GM21515 (cell line): ENCODE measurements at regions not wholly inside any gene's neighbourhood (a gene's known extent, or its start where the extent isn't known, plus 50 kb on each side); places are given as distances from the start of the nearest gene placed in this dataset.

Experiments used
- ATAC-seq: cut with Tn5 transposase; IDR thresholded peaks from one replicate; pipeline ENCODE4 v1.9.1; 2021; ENCODE audit not compliant: unreplicated experiment

DNA sequence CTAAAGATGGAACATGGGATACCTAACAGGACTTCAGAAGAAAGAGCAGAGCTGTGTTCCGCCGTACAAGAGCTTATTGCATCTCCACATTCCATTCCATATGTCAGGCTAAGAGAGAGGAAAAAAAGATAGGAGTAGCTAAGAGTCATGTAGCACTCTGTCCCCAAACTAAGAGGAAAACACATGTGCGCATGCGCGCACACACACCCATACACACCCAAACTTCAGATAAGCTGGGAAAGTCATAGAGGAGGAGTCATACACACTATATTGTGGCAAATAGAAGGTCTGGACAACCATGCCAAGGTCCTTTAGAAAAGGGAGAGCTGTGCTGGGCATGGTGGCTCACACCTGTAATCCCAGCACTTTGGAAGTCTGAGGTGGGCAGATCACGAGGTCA, 132.4 kb downstream of the RAB11FIP2 start:
- no peak for ATAC-seq

GRCh38 chr10:117920956-117921355, 125.8 kb downstream of the RAB11FIP2 start:
- ATAC-seq = no peak

DNA sequence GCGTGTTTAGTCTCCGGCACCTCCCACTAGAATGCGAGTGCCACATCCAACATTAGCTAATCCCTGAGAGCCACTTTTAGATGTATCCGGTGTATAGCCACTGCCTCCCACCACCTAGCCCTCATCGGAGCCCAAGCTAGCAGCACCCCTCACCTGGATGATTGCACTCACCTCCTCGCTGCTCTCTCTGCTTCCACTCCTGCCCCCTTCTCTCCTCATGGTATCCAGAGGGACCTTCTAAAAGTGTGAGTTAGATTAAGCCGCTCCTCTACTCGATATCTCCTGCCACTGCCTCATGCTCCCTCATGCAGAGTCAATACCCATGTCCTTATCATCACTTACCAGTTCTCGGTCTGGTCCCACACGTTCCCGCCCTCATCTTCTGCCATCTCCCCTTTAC, 125.3 kb downstream of the RAB11FIP2 start:
- ATAC-seq = no peak

DNA sequence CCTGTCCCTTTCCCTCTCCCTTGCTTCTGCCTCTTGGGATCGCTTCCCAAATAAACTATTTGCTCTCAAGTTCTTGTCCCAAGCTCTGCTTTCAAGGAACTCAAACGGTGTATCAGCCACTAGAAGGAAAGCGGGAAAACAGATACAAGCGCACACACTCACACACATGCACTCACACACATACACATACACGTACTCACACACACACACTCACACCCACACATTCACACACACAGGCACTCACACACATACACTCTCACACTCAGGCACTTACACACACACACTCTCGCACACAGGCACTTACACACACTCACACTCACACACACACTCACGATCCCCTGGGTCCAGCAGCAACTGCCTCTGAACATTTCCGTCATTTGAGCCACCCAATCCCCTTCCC, 121.9 kb downstream of the RAB11FIP2 start:
- no peak for ATAC-seq

- ATAC-seq = no peak
These were observed 121.4 kb downstream of the RAB11FIP2 start for GRCh38 chr10:117925369-117925768.

DNA sequence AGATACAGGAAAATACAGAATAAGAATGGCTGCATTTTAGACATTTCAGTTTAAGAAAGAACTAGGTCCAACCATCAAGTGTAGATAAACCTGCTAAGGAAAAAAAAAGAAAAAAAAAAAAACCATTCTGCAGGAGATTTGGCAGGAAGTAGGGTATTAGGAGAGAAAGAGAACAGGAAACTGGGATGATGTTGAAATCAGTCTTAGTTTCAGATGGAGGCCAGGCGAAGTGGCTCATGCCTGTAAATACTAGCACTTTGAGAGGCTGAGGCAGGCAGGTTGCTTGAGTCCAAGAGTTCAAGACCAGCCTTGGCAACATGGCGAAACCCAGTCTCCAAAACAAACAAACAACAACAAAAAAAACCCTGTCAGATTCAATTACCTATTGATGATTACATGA, 120.2 kb downstream of the RAB11FIP2 start:
- no peak for ATAC-seq

- no peak for ATAC-seq
These were observed 119.4 kb downstream of the RAB11FIP2 start for GRCh38 chr10:117927332-117927731.

DNA sequence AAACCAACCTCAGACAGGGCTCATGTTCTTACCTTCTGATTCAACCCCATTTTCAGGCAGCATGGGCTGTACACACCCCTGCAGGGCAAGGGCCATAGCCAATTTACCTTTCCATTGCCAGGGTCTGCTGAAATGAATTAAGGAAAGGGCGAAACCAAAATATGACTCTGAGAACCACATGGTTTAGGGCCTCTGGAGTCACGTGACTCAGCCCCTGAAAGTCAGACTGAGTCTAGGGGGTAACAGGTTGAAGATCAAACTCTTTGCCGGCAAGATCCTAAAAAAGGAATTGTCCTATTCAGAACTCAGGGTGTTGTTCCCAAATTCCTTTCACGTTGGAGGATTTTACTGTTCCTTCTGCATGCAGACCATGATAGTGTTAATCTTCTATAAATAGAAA, 118.9 kb downstream of the RAB11FIP2 start:
- ATAC-seq = no peak

DNA sequence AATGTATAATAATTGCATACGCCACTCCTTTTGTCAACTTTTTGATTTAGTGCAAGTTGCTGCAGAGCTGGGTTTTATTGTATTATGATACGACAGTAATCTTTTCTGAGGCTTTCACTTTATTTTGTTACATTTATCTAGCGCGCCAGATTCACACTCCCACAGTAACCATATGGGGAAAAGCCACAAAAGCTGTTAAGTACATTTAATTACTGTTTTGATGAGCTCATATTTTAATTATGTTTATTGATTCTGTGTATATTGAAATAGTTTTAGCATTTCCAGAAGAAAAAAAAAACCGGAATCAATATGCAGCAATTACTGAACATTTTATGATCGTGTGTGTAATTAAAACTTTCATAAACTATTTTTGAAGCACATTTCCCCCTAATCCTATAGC, 118.5 kb downstream of the RAB11FIP2 start:
- no peak for ATAC-seq

DNA sequence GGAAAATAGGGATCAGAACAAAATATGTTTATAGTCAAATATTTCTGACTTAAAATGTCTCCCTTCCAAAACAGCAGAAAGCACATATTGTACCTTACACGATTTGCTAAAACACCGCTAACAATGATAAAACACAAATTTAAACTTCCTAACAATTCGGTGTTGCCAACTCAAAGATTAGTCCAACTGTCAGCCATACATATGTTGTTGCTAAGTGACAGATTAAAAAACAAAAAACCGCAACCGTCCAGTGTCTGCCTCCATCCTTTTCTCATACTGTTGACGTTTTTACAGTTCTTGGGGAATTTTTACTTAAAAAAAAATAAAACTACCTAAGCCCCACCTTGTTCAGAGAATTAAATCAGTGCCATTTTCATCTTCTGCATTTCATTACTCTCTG, 118.0 kb downstream of the RAB11FIP2 start:
- no peak for ATAC-seq

DNA sequence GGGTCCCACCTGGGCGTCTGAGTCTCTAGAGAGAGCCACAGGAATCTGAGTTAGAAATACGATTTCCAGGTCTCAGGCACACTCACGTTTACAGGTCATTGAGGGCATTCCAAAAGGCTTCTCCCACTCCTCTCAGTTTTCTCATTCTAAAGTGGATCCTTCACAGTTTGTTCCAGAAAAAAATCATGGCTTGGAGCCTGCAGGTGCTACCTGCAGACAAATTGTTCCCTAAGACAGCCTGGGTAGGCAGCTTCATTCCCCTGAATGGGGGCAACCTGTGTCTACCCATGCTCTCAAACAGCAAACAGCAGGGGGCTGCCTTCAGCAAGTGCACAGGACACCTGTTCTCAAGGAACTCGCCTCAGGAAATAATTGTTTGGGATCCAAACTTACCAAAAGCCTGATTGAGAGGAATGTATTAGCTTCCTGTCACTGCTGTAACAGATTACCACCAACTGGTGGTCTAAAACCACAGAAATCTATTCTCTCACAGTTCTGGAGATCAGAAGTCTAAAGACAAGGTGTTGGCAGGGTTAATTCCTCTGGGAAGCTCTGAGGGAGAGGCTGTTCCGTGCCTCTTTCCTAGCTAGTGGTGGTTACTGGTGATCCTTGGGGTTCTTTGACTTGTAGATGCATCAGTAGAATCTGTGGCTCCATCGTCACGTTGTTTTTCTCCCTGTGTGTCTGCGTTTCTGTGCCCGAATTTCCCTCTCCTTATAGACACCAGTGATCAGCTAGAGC, 117.2 kb downstream of the RAB11FIP2 start:
- ATAC-seq = no peak

- ATAC-seq = no peak
These were observed 115.7 kb downstream of the RAB11FIP2 start for GRCh38 chr10:117931078-117931477.

- ATAC-seq = no peak
These were observed 113.7 kb downstream of the RAB11FIP2 start for GRCh38 chr10:117933036-117933435.

DNA sequence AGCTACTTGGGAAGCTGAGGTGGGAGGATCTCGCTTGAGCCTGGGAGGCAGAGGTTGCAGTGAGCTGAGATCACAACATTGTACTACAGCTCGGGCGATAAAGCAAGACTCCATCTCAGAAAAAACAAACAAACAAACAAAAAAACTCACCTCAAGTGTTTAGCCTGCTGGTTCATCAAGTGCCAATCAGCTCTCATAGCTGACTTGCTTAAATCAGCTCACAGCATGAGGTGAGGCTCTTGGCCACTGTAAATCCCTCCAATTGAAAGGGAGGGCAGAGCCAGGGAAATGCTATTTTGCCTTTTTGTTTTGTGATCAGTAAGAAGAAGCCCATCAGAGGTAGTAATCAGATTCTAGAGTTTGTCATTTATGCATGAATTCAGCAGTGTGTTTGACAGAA, 112.3 kb downstream of the RAB11FIP2 start:
- ATAC-seq = no peak

DNA sequence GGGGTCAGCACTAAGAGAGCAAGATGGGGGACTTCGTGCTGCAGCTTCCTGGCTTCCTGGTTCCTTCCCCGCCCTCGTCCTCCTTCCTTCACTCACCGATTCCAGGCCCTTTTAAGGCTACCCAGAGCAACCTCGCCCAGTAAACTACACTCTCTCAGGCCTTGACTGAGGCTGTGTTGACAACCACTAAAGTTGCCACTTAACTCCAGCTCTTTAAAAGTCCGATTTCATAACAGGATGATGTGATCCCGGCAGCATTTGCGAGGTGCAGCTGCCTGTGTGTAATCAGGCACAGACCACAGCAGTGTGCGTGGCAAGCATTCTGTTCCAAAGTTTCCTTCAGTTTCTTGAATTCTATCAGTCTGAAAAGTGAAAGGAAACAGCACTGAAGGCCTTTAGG, 110.6 kb downstream of the RAB11FIP2 start:
- ATAC-seq = no peak

GRCh38 chr10:117936566-117936965, 110.2 kb downstream of the RAB11FIP2 start:
- no peak for ATAC-seq

- ATAC-seq = no peak
These were observed 109.8 kb downstream of the RAB11FIP2 start for GRCh38 chr10:117936976-117937375.

DNA sequence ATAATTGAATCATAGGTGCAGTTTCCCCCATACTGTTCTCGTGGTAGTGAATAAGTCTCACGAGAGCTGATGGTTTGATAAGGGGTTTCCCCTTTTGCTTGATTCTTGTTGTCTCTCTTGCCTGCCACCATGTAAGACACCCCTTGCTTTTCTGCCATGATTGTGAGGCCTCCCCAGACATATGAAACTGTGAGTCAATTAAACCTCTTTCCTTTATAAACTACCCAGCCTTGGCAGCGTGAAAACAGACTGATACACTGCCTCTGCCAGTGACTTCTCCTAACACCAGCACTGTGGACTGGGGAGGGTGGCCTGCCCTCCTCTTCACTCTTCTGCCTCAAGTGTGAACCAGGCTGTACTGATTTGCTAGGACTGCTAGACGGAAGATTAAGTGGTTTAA, 108.6 kb downstream of the RAB11FIP2 start:
- no peak for ATAC-seq

DNA sequence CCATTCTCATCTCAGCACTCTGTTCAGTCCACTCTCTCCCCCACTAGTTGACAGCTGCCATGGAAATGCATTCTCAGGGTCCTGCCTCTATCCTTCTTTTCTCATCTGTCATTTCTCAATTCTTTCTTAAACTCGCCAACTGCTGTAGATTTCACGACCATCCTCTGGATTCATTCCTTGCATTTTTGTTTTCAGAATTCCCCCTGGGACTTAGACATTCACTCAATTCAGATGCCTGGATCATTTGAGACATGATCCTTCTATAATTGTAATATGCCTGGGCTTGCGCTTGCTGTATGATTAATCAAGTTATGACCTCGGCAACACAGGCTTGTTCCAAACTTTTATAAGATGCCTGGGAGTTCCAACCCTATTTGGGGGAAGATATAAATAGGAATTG, 104.5 kb downstream of the RAB11FIP2 start:
- no peak for ATAC-seq

DNA sequence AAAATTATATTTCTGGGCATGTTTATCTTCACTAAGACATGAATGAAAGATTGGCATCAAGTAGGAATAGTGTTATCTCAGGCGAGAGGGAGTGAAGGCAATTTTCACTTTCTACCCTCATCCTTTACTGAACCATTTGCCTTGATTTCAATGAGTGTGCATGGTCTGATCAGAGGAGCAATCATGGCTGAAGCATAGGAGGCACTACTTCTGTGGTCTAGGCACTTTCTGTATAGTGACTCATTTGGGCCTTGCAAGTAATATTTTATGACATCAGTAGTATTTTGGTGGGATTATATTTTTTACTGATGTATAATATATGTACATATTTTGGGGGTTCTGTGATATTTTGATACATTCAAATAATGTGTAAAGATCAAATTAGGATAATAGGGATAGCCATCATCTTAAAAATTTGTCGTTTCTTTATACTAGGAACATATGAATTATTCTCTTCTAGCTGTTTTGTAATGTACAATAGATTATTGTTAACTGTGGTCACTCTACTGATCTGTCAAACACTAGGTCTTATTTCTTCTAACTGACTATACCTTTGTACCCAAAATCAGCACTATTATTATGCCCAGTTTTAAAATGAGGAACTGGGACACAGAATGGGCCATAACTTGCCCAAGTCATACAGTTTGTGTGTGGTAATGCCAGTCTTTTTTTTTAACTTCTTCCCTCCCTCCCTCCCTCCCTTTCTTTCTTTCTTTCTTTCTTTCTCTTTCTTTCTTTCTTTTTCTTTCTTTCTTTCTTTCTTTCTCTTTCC, 101.9 kb downstream of the RAB11FIP2 start:
- ATAC-seq = no peak

DNA sequence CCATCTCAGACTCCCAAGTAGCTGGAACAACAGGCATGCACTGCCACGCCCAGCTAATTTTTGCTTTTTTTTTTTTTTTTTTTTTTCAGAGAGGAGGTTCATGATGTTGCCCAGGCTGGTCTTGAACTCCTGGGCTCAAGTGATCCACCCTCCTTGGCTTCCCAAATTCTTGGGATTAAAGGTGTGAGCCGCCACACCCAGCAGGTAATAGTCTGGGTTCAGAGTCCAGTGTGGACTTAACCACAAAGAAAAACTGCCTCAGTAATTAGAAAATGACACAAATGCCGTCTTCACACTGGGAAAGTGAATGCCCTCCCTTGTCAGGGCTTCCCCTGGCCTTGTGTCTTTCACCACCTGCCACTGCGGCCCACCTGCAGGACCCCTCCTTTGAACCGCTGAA, 101.1 kb downstream of the RAB11FIP2 start:
- no peak for ATAC-seq

DNA sequence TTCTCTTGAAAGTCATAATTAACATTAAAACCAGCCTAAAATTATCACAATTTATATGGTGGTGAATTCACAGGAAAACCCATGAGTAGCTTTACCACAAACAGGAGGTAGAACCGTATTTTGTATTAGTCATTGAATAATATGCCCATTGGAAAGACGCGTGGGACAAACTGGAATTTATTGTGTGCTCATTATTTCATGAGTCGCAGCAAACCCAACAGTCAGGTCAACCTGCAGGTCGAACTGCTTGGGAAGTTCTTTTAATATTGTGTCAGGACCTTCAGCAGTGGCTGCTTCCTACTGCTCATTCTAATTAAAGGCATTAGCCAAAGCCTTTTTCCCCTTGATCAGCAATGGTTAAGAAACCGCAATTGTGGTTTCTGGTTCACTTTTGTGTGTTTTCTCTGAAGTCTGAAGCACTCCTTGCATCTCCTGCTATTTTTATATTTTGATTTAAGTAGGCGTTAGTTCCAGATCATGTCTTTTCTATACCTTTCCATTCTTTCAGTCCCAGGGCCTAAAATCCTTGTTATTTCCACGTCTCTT, 100.1 kb downstream of the RAB11FIP2 start:
- ATAC-seq = no peak
